Adrenal gland (tissue), 5 donors: ENCODE measurements at regions not wholly inside any gene's neighbourhood (a gene's known extent, or its start where the extent isn't known, plus 50 kb on each side); places are given as distances from the start of the nearest gene placed in this dataset.

Source experiments
- CTCF ChIP-seq, 6 experiments: fragments of 450-650 bp in 4 of 6; fragments of 200-600 bp in 2 of 6; sonication (generic) in 1 of 6; IDR thresholded peaks; 1 replicate in 5 of 6; 2 replicates in 1 of 6; pipeline versions ENCODE4 v1.5.1 to v1.8.0; 2016 to 2021; ENCODE audit warnings: antibody characterized with exemption in 6 of 6, mild to moderate bottlenecking in 2 of 6, moderate library complexity in 1 of 6
- POLR2A ChIP-seq, 2 donors: fragments of 450-650 bp; IDR thresholded peaks; one replicate each; pipeline ENCODE4 v1.6.1; 2017; ENCODE audit warnings: antibody characterized with exemption in 2 of 2, mild to moderate bottlenecking in 2 of 2, moderate library complexity in 1 of 2
- donor health status: DM: no; HTN: no; CAD: no.

- TF ChIP-seq CTCF (IDR thresholded peaks at IDR 0.05) (no peak), POLR2A (IDR thresholded peaks at IDR 0.05) (no peak)
Observed at GRCh38 chr5:44246986-44247385, 142.2 kb downstream of the FGF10 start.
